Thyroid gland (tissue), 4 donors: ENCODE measurements at regions not wholly inside any gene's neighbourhood (a gene's known extent, or its start where the extent isn't known, plus 50 kb on each side); places are given as distances from the start of the nearest gene placed in this dataset.

Experiments used
- CTCF ChIP-seq, 6 experiments: fragments of 200-600 bp in 3 of 6; fragments of 450-650 bp in 3 of 6; sonication (generic) in 3 of 6; IDR thresholded peaks; one replicate each; pipeline ENCODE4 v1.5.1; 2016 to 2019; ENCODE audit warnings: antibody characterized with exemption in 6 of 6, mild to moderate bottlenecking in 2 of 6, inconsistent platforms in 1 of 6, moderate library complexity in 1 of 6
- POLR2A ChIP-seq, 2 donors: fragments of 450-650 bp; IDR thresholded peaks; one replicate each; pipeline ENCODE4 v1.6.1; 2017; ENCODE audit warnings: antibody characterized with exemption in 2 of 2, mild to moderate bottlenecking in 2 of 2, moderate library complexity in 1 of 2

GRCh38 chr4:63607169-63607872 lies 801.9 kb downstream of the TECRL start:
- no peak for TF ChIP-seq CTCF (IDR thresholded peaks at IDR 0.05)
- TF ChIP-seq POLR2A (IDR thresholded peaks at IDR 0.05): no peak
